Neutrophil (primary cell): ENCODE measurements at regions not wholly inside any gene's neighbourhood (a gene's known extent, or its start where the extent isn't known, plus 50 kb on each side); places are given as distances from the start of the nearest gene placed in this dataset.

Source experiments
- H3K27ac ChIP-seq: fragments of 200-600 bp; sonication (generic); 2 replicates; pipeline ENCODE4 v1.5.1; 2016; ENCODE audit warnings: mild to moderate bottlenecking, moderate library complexity
- H3K27me3 ChIP-seq: fragments of 200-600 bp; sonication (generic); 2 replicates; pipeline ENCODE4 v1.6.0; 2016; ENCODE audit warnings: mild to moderate bottlenecking
- H3K36me3 ChIP-seq: fragments of 200-600 bp; sonication (generic); 2 replicates; pipeline ENCODE4 v1.5.1; 2017
- H3K4me1 ChIP-seq, 2 experiments: fragments of 200-600 bp in 1 of 2; sonication (generic) in 1 of 2; 1 replicate in 1 of 2; 2 replicates in 1 of 2; pipeline versions ENCODE4 v1.5.1 to v1.6.1; 2013 to 2016; ENCODE audit warnings: low read depth in 1 of 2, low read length in 1 of 2, mild to moderate bottlenecking in 1 of 2, moderate library complexity in 1 of 2; ENCODE audit not compliant: control insufficient read depth in 1 of 2, insufficient read depth in 1 of 2
- H3K4me3 ChIP-seq, 2 experiments: fragments of 200-600 bp in 1 of 2; sonication (generic) in 1 of 2; 1 replicate in 1 of 2; 2 replicates in 1 of 2; pipeline ENCODE4 v1.5.1; 2013 to 2016; ENCODE audit warnings: low read depth in 1 of 2, low read length in 1 of 2, mild to moderate bottlenecking in 1 of 2, moderate library complexity in 1 of 2
- H3K9me3 ChIP-seq: fragments of 200-600 bp; sonication (generic); 2 replicates; pipeline ENCODE4 v1.5.1; 2016
- TF ChIP-seq, protein P1 (sequence below): fragments of 200-600 bp; sonication (generic); IDR thresholded peaks from 2 replicates; pipeline ENCODE4 v1.5.1; 2016; ENCODE audit warnings: antibody characterized with exemption

- Histone ChIP-seq H3K36me3 (no peaks in the 10 kb centered on the region), H3K27ac (no peak overlapping the region), H3K9me3 (no peaks in the 10 kb centered on the region), H3K4me3 (no peak overlapping the region), H3K27me3 (no peaks in the 10 kb centered on the region), H3K4me1 (no peaks in the 10 kb centered on the region)
- TF ChIP-seq, protein P1, sequence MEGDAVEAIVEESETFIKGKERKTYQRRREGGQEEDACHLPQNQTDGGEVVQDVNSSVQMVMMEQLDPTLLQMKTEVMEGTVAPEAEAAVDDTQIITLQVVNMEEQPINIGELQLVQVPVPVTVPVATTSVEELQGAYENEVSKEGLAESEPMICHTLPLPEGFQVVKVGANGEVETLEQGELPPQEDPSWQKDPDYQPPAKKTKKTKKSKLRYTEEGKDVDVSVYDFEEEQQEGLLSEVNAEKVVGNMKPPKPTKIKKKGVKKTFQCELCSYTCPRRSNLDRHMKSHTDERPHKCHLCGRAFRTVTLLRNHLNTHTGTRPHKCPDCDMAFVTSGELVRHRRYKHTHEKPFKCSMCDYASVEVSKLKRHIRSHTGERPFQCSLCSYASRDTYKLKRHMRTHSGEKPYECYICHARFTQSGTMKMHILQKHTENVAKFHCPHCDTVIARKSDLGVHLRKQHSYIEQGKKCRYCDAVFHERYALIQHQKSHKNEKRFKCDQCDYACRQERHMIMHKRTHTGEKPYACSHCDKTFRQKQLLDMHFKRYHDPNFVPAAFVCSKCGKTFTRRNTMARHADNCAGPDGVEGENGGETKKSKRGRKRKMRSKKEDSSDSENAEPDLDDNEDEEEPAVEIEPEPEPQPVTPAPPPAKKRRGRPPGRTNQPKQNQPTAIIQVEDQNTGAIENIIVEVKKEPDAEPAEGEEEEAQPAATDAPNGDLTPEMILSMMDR: no peak
Observed at GRCh38 chr12:88309546-88309945, 167.4 kb downstream of the TMTC3 start.

DNA sequence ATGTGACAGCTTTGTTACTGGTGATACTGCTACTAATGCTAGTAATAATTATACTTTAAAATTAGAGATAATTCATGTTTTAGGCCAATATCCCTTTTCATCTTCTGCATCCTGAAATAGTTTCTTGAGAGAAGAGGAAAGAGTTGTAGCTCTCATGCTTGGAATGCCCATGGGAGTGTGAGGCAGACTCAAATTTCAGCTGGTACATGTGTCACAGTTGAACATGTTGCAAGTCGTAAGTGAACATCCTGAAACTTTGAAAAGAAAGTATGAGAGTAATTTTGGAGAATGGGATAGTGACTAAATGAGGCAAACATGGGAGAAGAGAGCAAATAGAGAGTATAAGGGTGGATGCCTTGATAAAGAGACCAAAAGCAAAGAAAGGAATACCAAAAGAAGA, 168.0 kb downstream of the TMTC3 start:
- Histone ChIP-seq H3K27ac (no peak overlapping the region), H3K4me3 (no peak overlapping the region), H3K4me1 (no peaks in the 10 kb centered on the region), H3K36me3 (no peaks in the 10 kb centered on the region), H3K27me3 (no peaks in the 10 kb centered on the region), H3K9me3 (no peaks in the 10 kb centered on the region)
- TF ChIP-seq, protein P1: no peak

DNA sequence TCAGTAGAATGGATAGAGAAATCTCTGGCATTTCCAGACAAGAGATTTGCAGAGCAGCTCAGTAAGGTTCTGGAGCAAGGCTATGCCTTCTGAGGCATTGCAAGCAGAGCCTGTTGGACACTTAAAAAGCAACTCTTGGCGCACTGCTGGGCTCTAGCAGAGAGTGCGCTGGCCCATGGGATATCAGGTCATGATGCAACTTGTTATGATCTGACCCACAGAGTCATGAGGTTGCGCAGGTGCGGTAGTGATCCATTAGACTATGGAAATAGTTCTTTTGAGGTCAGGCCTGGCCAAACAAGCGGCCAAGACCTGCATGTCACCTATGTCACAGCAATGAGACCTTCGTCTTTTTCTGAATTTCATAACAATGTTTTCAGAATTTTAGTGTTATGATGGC, 168.6 kb downstream of the TMTC3 start:
- no peaks in the 10 kb centered on the region for H3K36me3 ChIP-seq
- no peaks in the 10 kb centered on the region for H3K9me3 ChIP-seq
- H3K4me3 ChIP-seq: no peak overlapping the region
- no peaks in the 10 kb centered on the region for H3K27me3 ChIP-seq
- H3K4me1 ChIP-seq: no peaks in the 10 kb centered on the region
- TF ChIP-seq, protein P1: no peak
- H3K27ac ChIP-seq: no peak overlapping the region

GRCh38 chr12:88313554-88313953, 171.4 kb downstream of the TMTC3 start:
- Histone ChIP-seq H3K27me3 (no peaks in the 10 kb centered on the region), H3K36me3 (no peaks in the 10 kb centered on the region), H3K9me3 (no peaks in the 10 kb centered on the region), H3K4me3 (no peak overlapping the region), H3K4me1 (no peaks in the 10 kb centered on the region), H3K27ac (no peak overlapping the region)
- TF ChIP-seq, protein P1: no peak

- TF ChIP-seq, protein P1: no peak
- Histone ChIP-seq H3K4me1 (no peaks in the 10 kb centered on the region), H3K27me3 (no peaks in the 10 kb centered on the region), H3K36me3 (no peaks in the 10 kb centered on the region), H3K9me3 (no peaks in the 10 kb centered on the region), H3K27ac (no peak overlapping the region), H3K4me3 (no peak overlapping the region)
Observed at GRCh38 chr12:88314706-88315105, 172.6 kb downstream of the TMTC3 start.

DNA sequence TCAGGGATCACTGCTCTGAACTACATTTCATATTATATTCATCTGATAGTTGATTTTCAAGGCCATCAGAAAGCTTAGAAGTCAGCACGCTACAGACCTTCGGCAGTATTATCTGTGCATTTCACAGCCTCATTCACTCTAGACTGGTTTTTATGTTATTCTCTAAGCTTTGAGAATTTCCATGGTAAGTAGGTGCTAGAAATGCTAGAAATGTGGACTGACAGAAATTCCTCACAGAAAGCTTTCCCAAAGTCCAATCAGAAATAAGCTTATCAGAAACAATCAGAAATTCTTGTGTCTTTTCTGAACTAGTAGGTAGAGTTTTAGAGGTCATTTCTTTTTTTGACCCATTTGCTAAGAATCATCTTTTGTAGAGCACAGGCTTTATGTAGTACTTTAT, 176.6 kb downstream of the TMTC3 start:
- TF ChIP-seq, protein P1: no peak
- H3K36me3 ChIP-seq: no peaks in the 10 kb centered on the region
- H3K4me3 ChIP-seq: no peak overlapping the region
- no peaks in the 10 kb centered on the region for H3K9me3 ChIP-seq
- H3K4me1 ChIP-seq: no peaks in the 10 kb centered on the region
- H3K27ac ChIP-seq: no peak overlapping the region
- no peaks in the 10 kb centered on the region for H3K27me3 ChIP-seq
